Glomerular visceral epithelial cell (primary cell): ENCODE measurements at regions not wholly inside any gene's neighbourhood (a gene's known extent, or its start where the extent isn't known, plus 50 kb on each side); places are given as distances from the start of the nearest gene placed in this dataset.

Experiments used
- DNase-seq: peaks from one replicate; pipeline ENCODE4 v3.0.0-alpha.2; 2016; ENCODE audit errors: extremely low spot score

DNA sequence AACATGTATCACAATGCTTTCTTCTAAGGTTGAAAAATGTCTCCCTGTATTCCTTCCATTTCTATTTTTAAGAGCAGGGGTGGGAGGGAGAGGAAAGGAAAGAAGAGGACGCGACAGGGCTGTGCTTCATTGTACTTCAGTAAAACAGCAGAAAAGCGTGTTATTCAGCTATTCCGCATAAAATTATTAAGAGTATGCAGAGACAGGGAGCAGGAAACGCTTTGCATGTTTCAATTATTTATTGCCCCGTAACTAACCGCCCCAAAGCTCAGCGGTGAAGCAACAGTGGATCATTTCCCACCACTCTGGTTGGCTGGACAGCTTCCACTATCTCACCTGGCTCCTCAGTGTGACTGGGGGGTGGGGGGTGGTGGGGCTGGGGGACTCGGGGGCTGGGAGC, 188.9 kb downstream of the TTLL2 start:
- no peak for DNase-seq

DNA sequence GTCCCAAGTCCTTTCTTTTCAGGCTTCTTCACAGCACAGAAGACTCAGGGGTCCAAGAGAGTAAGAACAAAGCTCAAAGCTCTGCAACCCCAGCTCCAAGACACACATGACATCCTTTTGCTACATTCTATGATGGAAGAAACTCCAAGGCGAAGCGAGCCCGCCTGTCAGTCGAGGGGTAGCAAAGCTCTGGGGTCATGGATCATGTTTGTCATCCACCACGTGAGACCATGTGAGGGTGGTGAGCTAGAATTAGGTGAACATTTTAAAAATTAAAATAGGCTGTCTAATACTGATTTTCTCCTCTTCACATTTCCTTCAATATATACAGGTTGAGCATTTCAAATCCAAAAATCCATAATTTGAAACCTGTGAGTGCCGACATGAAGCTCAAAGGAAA, 189.6 kb downstream of the TTLL2 start:
- DNase-seq = no peak

DNA sequence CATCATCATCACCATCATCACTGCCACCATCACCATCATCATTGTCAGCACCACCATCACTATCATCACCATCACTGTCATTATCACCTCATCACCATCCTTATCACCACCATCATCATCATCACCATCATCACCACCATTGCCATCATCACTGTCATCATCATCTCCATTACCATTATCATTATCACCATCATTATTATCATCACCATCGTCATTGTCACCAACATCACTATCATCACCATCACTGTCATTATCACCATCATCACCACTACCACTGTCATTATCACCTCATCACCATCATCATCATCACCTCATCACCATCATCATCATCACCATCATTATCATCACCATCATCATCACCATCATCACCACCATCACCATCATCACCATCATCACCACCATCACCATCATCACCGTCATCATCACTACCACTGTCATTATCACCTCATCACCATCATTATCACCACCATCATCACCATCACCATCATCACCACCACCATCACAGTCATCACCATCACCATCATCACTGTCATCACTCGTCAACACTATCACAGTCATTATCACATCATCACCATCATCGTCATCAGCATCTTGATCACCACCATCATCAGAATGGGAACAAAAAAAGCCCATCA, 191.1 kb downstream of the TTLL2 start:
- DNase-seq = no peak

DNA sequence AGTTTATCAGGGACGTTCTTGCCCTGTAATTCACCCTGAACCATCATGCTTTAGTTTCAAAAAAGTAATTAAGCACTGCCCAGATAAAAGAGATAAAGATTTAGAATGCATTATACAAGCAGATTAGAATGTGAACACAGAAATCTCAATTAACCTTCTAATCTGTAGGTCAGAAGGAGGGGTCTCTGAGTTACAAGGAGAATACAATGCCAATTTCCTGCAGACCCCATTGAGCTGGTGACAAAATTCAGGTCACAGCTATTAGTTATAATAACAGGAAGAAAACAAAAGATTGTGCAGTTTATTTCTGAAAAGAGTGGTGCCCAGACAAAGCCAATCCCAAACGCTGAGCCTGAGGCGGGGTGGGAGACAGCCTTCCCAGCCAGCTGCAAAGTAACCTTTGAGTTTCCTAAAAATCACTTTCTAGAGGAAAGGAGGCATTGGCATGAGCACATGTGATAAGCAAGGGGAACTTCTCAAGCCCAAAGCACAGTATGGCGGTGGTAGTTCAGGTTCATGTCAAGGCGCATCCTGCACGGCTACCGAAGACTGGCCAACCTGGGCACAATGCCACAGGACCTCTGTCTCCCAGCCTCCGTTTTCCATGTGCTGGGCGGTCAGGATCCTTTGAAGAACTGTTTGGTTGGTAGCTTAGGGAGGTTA, 192.5 kb downstream of the TTLL2 start:
- no peak for DNase-seq

DNA sequence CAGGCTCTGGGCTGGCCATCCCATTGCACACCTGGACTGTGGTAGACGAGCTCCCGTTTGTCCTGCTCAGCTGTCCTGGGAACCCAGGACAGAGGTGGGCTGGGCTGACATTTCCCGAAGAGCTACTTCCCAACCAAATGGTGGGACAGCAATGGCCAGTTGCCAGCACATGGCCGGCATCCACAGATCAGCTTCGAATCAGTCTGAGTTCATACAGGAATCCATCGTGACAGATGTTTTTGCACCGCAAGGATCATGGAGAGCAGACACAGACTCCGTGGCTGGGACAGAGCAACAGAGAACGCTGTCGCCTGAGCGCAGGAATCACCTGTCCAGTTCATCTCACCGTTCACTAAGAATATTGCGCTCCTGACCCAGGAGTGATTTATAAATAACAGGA, 198.5 kb downstream of the TTLL2 start:
- DNase-seq = no peak

DNA sequence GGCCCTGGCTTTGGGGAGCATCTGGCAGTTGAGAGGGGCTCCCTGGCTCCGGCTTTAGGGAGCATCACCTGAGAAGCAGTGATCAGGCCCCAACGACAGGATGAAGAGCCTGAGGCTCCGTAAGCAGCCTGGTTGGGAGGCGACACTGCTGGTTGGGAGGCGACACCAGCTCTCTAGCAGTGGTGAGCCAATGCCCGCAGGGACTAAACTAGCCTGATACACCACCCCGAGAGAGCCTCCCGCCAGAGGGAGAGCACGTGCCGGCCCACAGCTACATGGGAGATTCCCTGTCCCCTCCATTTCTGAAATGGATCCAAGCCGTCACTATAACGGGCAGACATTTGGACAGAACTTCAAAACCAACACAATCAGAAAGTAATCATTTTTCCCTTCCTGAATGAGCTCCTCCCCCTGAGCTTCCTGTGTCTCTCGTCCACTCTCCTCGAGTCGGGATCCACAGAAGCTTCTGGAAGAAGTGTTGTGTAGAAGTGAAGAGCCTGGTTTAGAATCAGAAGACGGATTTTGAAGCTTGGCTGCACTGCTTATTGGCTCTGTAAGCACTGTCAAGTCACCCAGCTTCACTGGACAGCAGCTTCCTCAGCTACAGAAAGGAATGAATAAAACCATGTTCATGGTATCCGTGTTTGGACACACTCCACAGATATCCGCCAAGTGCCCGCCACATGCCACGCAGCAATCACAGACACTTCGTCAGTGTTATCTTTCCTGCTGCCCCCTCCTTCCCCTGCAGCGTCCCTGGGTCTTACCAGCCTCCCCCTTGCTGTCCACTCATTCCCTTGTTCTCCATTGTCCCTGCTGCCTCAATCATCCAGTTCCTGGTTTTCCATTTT, 199.6 kb downstream of the TTLL2 start:
- DNase-seq = no peak

DNA sequence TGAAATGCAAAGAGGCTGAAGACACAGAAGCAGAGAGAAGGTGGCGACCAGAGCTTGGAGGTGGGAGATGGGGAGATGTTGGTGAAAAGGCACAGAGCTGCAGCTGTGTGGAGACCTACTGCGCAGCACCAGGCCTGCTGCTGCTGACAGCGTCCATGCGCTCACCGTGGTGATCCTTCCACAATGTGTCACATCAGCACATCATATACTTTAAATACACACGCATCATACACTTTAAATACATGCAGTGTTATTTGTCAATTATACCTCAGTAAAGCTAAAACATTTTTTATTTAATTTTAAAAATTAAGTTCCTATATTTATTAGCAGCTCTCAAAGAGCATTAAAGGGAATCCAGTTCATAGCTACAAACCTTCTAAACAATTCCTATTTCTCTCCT, 200.9 kb downstream of the TTLL2 start:
- DNase-seq = no peak

DNA sequence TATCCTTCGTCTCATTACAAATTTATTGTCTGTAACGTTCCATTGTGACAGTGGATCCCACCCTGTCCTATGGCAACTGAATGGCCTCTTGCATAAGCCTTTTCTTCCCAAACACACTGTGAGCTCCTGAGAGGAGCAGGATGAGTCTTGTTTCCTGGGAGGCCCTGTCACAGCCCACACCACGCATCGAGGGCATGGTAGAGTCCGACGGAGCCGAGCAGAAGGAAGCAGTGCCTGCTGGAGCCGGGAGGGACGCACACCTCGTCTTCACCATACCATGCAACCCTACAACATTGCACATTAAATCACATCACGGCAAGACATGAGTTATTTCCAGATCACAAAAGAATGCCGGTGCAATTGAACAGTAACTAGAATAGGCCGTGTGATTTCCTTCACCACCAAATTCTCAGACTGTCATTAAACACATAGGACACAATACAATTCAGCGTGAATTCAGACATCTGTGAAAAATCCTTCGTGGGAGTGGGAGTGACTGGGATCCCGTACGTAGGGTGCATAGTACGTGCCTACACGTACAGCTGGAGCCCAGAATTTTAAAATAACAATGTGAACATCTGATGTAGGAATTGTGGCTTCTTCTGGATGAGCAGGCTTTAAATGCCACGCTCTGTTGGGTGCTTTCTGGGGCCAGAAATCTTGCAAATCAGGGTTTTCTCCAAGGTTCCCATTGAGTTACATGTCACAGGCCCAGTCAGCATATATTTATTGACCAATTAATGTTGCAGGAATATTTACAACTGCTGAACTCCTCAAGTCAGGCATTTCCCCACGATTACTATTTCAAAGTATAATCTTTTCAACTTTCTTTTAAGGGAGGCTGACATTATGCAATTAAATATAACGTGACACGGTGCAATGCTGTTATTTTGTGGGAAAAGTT, 201.8 kb downstream of the TTLL2 start:
- no peak for DNase-seq

DNA sequence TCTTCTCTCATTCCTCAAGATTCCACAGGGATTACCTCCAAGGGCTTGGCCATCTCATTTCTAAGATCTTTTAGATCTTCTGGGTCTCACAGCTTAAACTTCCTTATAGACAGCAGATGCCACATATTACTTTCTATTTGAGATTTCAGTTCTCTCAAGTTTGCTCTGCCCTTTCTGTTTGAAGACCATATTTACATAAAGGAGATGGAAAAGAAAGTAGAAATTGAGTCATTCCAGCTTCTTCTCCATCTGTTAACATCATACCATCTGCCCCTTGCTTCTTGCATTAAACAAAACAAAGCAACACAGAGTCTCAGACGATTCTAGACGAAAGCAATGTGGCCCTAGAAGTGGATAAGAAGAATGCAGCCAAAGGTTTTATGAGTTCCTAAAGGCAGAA, 203.4 kb downstream of the TTLL2 start:
- no peak for DNase-seq

DNA sequence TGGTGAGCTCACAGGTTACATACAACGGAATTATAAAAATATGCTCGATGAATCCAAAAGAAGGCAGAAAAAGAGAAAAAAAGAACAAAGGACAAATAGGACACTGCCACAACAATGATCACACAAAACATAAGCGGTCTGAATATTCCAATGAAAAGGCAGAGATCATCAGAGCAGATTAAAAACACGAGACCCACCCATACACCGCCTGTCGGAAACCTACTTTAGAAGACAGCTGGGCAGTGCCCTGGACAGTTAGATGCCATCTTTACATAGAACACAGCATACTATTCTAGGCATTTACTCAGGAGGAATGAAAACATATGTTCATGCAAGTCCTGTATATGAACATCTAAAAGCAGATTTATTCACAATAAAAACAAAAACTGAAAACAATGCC, 204.1 kb downstream of the TTLL2 start:
- DNase-seq = no peak

DNA sequence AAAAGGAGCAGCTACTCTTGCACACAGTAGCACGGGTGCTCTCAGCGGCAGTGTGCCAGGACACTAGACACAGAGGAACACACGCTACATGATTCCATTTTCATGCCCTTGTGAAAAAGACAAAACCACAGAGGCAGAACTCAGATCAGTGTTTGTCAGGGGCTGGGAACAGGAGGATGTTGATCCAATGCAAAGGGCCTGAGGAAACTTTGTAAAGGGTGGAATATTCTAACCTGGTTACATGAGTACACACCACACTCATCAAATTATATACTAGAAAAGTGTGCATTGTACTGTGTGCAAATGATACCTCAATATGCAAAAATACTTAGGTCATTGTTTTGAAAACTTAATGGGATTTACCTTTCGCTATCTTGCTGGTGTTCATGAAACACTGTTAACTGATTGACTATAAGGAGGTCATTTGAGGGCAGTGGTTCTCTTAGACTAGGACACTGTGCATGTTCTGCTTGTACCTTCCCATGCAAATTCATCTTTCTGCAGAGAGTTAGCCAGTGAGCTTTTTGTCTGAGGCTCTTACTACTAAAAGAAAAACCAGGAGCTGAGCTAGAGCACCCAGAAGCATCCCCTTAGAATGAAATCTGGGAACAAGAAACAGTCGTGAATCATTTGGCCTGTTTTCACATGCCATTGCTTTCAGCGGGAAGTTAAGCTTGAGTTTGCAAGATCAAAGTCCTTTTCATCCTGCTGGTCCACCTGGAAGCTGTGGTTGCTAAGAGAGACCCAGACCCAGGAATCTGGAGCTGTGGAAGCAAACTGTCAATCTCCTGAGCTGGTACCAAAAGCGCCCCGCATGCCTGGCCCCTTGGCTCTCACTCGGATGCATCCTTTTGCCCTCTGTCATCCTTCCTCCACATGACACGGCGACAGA, 204.8 kb downstream of the TTLL2 start:
- no peak for DNase-seq

DNA sequence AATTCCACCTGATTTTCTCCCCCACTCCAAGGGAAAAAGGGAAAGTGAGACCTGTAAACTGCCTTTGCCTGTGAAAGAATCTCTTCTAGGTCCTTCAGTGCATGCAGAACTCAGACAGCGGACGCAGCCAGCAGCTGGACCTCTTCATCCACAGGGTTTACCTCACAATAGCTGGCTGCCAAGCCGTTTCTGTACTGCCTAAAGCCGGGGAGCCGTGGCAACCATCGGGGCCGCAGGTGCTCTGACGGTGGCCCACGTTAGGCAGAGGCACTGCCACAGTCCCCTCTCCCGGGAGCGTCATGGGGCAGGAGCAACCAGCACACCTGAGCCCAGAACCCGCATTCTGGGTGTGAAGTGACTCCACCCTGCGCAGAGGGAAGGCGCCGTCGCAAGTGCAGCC, 206.1 kb downstream of the TTLL2 start:
- no peak for DNase-seq

DNA sequence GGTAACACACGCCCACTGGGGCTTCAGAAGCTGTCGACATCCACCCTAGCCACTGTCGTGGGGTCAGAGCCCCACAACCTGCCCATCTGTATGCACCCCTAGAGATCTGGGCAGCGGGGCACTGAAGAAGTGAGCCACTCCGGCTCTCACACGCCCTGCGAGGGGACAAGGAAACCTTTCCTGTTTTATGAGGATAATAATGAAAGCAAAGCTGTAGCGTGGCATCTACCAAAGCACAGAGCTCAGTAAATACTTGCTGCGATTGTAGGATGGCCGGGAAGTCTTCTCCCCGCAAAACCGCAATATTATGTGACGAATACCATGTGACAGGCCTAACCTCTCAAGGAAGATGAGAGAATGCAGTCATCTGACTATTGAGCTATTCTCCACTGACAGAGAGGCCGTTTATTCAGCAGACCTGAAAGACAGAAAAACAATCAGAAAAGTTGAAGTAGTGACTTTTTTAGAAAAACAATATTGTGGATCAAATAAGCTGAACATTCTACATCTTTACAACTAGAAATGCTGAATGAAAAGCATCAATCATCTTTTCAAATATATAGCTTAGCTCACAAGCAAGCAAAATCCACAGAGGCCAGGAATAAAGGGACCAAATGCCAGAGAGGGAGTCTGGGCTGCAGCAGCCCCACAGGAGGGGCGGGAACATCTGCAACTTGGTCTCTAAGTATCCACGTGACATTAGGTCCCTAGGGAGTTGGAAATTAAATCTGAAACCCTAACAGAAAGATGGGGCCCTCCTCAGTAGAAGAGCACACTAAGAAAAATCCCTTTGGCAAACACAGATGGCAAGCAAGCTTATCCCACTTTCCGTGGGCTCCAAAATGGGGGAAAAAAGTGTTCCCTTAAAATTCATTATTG, 207.8 kb downstream of the TTLL2 start:
- DNase-seq = no peak

DNA sequence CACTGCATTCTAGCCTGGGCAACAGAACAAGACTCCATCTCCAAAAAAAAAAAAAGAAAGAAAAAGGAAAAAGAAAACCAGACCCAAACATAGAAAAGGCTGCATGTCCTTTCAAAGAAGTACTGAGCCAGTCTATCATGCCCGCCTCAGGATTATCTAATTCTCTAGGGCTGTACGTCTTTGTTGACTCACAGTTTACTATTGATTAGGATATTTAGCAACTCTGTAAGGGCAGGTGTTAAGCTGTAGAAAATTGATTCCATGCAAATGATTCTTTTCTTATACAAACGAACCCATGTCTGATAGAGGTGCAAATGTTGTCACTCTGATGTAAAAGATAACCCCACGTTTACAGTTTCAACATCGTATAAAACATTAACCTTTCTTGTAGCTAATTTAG, 209.0 kb downstream of the TTLL2 start:
- DNase-seq = no peak

DNA sequence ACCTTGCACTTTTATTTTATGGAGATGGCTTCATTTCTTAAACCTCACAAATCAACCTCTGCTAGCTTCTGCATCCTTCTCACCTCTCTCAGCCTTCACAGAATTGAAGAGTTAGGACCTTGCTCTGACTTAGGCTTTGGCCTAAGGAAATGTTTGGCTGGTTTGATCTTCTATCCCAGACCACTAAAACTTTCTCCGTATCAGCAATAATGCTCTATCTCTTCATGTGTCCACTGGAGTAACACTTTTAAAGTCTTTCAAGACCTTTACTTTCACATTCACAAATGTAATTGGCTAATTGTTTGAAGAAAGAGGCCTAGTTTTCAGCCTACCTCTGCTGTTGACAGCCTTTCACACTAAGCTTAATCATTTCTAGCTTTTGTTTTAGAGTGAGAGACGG, 212.9 kb downstream of the TTLL2 start:
- no peak for DNase-seq

DNA sequence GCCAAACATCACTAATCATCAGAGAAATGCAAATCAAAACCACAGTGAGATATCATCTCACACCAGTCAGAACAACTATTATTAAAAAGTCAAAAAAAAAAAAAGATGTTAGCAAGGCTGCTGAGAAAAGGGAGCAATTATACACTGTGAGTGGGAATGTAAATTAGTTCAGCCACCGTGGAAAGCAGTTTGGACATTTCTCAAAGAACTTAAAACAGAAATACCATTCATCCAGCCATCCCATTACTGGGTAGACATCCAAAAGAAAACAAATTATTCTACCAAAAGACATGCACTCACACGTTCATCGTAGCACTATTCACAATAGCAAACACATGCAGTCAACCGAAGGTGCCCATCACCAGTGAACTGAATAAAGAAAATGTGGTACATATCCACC, 213.9 kb downstream of the TTLL2 start:
- no peak for DNase-seq

DNA sequence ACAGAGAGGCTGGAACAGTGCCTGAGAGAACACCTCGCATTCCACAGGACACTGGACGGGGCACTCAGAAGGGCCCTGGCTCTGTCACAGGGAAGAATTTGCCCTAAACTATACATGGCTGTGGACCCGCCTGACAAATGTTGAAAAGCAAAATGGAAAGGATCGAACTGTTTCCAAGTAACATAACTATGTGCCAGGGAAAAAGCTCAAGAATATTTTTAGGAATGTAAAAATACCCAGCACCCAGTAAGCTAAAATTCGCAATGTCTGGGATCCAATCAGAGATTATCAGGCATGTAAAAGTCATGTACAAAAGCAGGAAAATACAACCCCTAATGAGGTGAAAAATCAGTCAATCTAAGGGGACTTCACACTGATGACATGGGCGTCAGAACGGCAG, 215.9 kb downstream of the TTLL2 start:
- no peak for DNase-seq

DNA sequence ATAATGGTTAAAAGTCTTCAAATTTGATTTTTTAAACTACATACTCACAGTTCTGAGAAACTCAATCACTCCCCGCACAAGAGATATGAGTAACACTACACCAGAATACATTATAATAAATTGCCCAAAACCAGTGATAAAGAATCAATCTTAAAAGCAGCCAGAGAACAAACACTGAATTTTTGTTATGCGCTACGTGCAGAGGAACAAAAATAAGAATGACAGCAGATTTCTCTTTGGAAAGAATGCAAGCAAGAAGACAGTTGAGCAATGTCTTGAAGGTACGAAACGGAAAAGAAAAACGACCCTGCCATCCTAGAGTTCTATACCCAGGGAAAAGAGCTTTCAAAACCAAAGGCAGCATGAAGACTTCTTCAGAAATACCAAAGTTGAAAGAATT, 216.7 kb downstream of the TTLL2 start:
- DNase-seq = no peak

DNA sequence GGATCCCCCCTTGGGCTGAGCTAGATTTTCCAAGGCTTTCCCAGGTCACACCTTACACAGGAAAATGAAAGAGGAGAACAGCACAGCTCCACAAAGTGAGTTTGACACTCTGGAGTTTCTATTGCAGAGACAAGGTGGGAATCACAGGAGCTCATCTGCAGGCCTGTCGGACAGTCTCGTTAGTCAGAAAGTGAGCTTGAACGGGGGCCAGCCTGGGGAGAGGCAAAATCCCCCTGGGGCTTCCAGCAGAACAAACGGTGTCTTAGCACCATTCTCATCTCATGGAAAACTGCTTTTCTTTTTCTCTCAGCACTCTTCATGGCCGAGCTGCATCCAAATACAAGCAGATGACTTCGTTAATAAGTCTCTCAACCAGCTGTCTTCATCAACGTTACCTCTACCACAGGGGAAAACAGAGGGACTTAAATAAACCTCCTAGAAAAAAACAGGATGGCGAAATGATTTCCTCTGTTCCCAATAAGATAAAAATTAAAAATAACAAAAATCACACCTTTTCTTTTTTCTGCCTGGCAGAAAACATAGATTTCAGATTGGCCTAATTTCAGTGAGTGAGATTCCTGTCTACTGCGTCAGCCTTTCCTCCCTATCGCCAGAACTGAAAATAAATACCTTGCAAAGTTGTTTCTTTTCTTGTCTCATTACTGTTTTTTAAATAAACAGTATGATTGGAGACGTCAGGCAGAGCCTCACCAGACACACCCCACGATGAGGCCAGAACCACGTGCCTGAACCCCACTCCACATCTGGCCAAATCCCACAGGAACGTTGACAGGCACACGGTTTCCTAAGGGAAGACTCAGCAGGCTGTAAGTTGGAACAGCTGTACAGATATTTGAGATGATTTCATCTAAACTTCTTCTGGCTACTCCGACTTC, 219.0 kb downstream of the TTLL2 start:
- no peak for DNase-seq
